ENCODE measurements at regions not wholly inside any gene's neighbourhood (a gene's known extent, or its start where the extent isn't known, plus 50 kb on each side); places are given as distances from the start of the nearest gene placed in this dataset.

GRCh38 chr1:232372841-232373440 is 257.0 kb downstream of the SIPA1L2 start:
- no peak for DNase-seq

GRCh38 chr1:232372431-232372830 is 257.5 kb downstream of the SIPA1L2 start:
- H3K4me1 ChIP-seq = no peaks in the 10 kb centered on the region
- no peak for TF ChIP-seq CTCF (IDR thresholded peaks at IDR 0.05)
- TF ChIP-seq POLR2A (IDR thresholded peaks at IDR 0.05) = no peak
- H3K27ac ChIP-seq = no peak overlapping the region
- H3K9me3 ChIP-seq = no peaks in the 10 kb centered on the region
- no peaks in the 10 kb centered on the region for H3K27me3 ChIP-seq
- no peaks in the 10 kb centered on the region for H3K36me3 ChIP-seq
- DNase-seq = no peak
- no peak overlapping the region for H3K4me3 ChIP-seq

More at GRCh38 chr1:232372841-232373440, 257.0 kb downstream of the SIPA1L2 start:
- Histone ChIP-seq H3K4me3 (no peak overlapping the region), H3K27me3 (no peaks in the 10 kb centered on the region), H3K4me1 (no peaks in the 10 kb centered on the region), H3K36me3 (no peaks in the 10 kb centered on the region), H3K27ac (no peak overlapping the region), H3K9me3 (no peaks in the 10 kb centered on the region)
- TF ChIP-seq POLR2A (IDR thresholded peaks at IDR 0.05) = no peak
- TF ChIP-seq CTCF (IDR thresholded peaks at IDR 0.05) = no peak

- DNase-seq = no peak
- TF ChIP-seq POLR2A (IDR thresholded peaks at IDR 0.05) (no peak), CTCF (IDR thresholded peaks at IDR 0.05) (no peak)
- Histone ChIP-seq H3K27me3 (no peaks in the 10 kb centered on the region), H3K9me3 (no peaks in the 10 kb centered on the region), H3K4me1 (no peaks in the 10 kb centered on the region), H3K4me3 (no peak overlapping the region), H3K27ac (no peak overlapping the region), H3K36me3 (no peaks in the 10 kb centered on the region)
These were observed 260.3 kb downstream of the SIPA1L2 start for GRCh38 chr1:232369451-232370296.

- H3K36me3 ChIP-seq = no peaks in the 10 kb centered on the region
- no peaks in the 10 kb centered on the region for H3K4me1 ChIP-seq
- no peaks in the 10 kb centered on the region for H3K27me3 ChIP-seq
- DNase-seq = no peak
- TF ChIP-seq POLR2A (IDR thresholded peaks at IDR 0.05) = no peak
- TF ChIP-seq CTCF (IDR thresholded peaks at IDR 0.05) = no peak
- H3K4me3 ChIP-seq = no peak overlapping the region
- no peak overlapping the region for H3K27ac ChIP-seq
- no peaks in the 10 kb centered on the region for H3K9me3 ChIP-seq
These were observed 261.1 kb downstream of the SIPA1L2 start for GRCh38 chr1:232368821-232369321.

GRCh38 chr1:232367293-232367692 is 262.6 kb downstream of the SIPA1L2 start:
- Histone ChIP-seq H3K4me1 (no peaks in the 10 kb centered on the region), H3K27ac (no peak overlapping the region), H3K9me3 (no peaks in the 10 kb centered on the region), H3K36me3 (no peaks in the 10 kb centered on the region), H3K4me3 (no peak overlapping the region), H3K27me3 (no peaks in the 10 kb centered on the region)
- TF ChIP-seq POLR2A (IDR thresholded peaks at IDR 0.05) = no peak
- no peak for TF ChIP-seq CTCF (IDR thresholded peaks at IDR 0.05)
- DNase-seq = no peak

Data from Peyer's patch (tissue), 4 donors.